ENCODE measurements at regions not wholly inside any gene's neighbourhood (a gene's known extent, or its start where the extent isn't known, plus 50 kb on each side); places are given as distances from the start of the nearest gene placed in this dataset.

GRCh38 chr12:11998944-11999315, 71.8 kb upstream of the BCL2L14 start:
- Histone ChIP-seq H3K4me2 (ENCODE audit: low read length) (no peak overlapping the region), H4K20me1 (ENCODE audit: insufficient read depth, low read length) (no peaks in the 10 kb centered on the region), H3K79me2 (ENCODE audit: low read length) (no peaks in the 10 kb centered on the region), H3K4me3 (ENCODE audit: low read length) (no peak overlapping the region), H3K4me1 (ENCODE audit: low read length) (no peaks in the 10 kb centered on the region), H3K9ac (ENCODE audit: low read length) (no peak overlapping the region), H3K27me3 (ENCODE audit: low read depth, low read length) (no peaks in the 10 kb centered on the region), H2AFZ (ENCODE audit: low read depth, low read length) (no peak overlapping the region), H3K36me3 (replicated peaks; ENCODE audit: low read depth, low read length) (no peaks in the 10 kb centered on the region), H3K9me3 (ENCODE audit: insufficient read depth, low read length) (no peaks in the 10 kb centered on the region), H3K27ac (ENCODE audit: low read length) (no peak overlapping the region)
- TF ChIP-seq CTCF (IDR thresholded peaks at IDR 0.05; ENCODE audit: low read depth, low read length): no peak
- no peak for TF ChIP-seq EZH2phosphoT487 (IDR thresholded peaks at IDR 0.05; ENCODE audit: low read depth)

GRCh38 chr12:12003609-12004008, 67.1 kb upstream of the BCL2L14 start:
- no peaks in the 10 kb centered on the region for H3K27me3 ChIP-seq (ENCODE audit: low read depth, low read length)
- no peaks in the 10 kb centered on the region for H4K20me1 ChIP-seq (ENCODE audit: insufficient read depth, low read length)
- no peak for TF ChIP-seq EZH2phosphoT487 (IDR thresholded peaks at IDR 0.05; ENCODE audit: low read depth)
- no peak for TF ChIP-seq CTCF (IDR thresholded peaks at IDR 0.05; ENCODE audit: low read depth, low read length)
- H3K79me2 ChIP-seq (ENCODE audit: low read length): no peaks in the 10 kb centered on the region
- H3K4me1 ChIP-seq (ENCODE audit: low read length): peaks cover 17% of the 10 kb centered on the region
- H3K36me3 ChIP-seq (replicated peaks; ENCODE audit: low read depth, low read length): no peaks in the 10 kb centered on the region
- H3K9ac ChIP-seq (ENCODE audit: low read length): no peak overlapping the region
- H3K9me3 ChIP-seq (ENCODE audit: insufficient read depth, low read length): no peaks in the 10 kb centered on the region
- no peak overlapping the region for H3K27ac ChIP-seq (ENCODE audit: low read length)
- no peak overlapping the region for H2AFZ ChIP-seq (ENCODE audit: low read depth, low read length)
- H3K4me2 ChIP-seq (ENCODE audit: low read length): no peak overlapping the region
- H3K4me3 ChIP-seq (ENCODE audit: low read length): no peak overlapping the region

GRCh38 chr12:12004524-12004923, 66.2 kb upstream of the BCL2L14 start:
- Histone ChIP-seq H3K9me3 (ENCODE audit: insufficient read depth, low read length) (no peaks in the 10 kb centered on the region), H2AFZ (ENCODE audit: low read depth, low read length) (no peak overlapping the region), H3K4me1 (ENCODE audit: low read length) (peaks cover 26% of the 10 kb centered on the region), H3K79me2 (ENCODE audit: low read length) (no peaks in the 10 kb centered on the region), H3K27ac (ENCODE audit: low read length) (no peak overlapping the region), H3K9ac (ENCODE audit: low read length) (no peak overlapping the region), H3K36me3 (replicated peaks; ENCODE audit: low read depth, low read length) (no peaks in the 10 kb centered on the region), H3K4me3 (ENCODE audit: low read length) (no peak overlapping the region), H3K27me3 (ENCODE audit: low read depth, low read length) (no peaks in the 10 kb centered on the region), H4K20me1 (ENCODE audit: insufficient read depth, low read length) (no peaks in the 10 kb centered on the region), H3K4me2 (ENCODE audit: low read length) (no peak overlapping the region)
- TF ChIP-seq EZH2phosphoT487 (IDR thresholded peaks at IDR 0.05; ENCODE audit: low read depth) (no peak), CTCF (IDR thresholded peaks at IDR 0.05; ENCODE audit: low read depth, low read length) (no peak)

- no peaks in the 10 kb centered on the region for H4K20me1 ChIP-seq (ENCODE audit: insufficient read depth, low read length)
- H3K9ac ChIP-seq (ENCODE audit: low read length): no peak overlapping the region
- no peaks in the 10 kb centered on the region for H3K36me3 ChIP-seq (replicated peaks; ENCODE audit: low read depth, low read length)
- no peak overlapping the region for H2AFZ ChIP-seq (ENCODE audit: low read depth, low read length)
- no peak overlapping the region for H3K27ac ChIP-seq (ENCODE audit: low read length)
- no peaks in the 10 kb centered on the region for H3K79me2 ChIP-seq (ENCODE audit: low read length)
- H3K4me3 ChIP-seq (ENCODE audit: low read length): no peak overlapping the region
- no peaks in the 10 kb centered on the region for H3K9me3 ChIP-seq (ENCODE audit: insufficient read depth, low read length)
- peaks cover 50% of the 10 kb centered on the region for H3K4me1 ChIP-seq (ENCODE audit: low read length)
- TF ChIP-seq CTCF (IDR thresholded peaks at IDR 0.05; ENCODE audit: low read depth, low read length): no peak
- TF ChIP-seq EZH2phosphoT487 (IDR thresholded peaks at IDR 0.05; ENCODE audit: low read depth): no peak
- no peak overlapping the region for H3K4me2 ChIP-seq (ENCODE audit: low read length)
- H3K27me3 ChIP-seq (ENCODE audit: low read depth, low read length): no peaks in the 10 kb centered on the region
Observed at GRCh38 chr12:12007001-12007712, 63.6 kb upstream of the BCL2L14 start.
